Activated B cell treated with CpG ODN at 0.5 μM for 24 hours (primary cell): ENCODE measurements at regions not wholly inside any gene's neighbourhood (a gene's known extent, or its start where the extent isn't known, plus 50 kb on each side); places are given as distances from the start of the nearest gene placed in this dataset.

Source experiments
- ATAC-seq: fragments of 200-7000 bp; cut with Tn5 transposase; one replicate; pipeline ENCODE4 v1.10.0; 2021; ENCODE audit warnings: low read depth, mild to moderate bottlenecking, moderate library complexity
- CTCF ChIA-PET: fragments of 350-600 bp; sonication (Branson Sonifier 250); formaldehyde crosslinking; loops from one replicate; lab custom pipeline; 2021; ENCODE audit warnings: antibody characterized with exemption; lab: Charles Lee
- POLR2A ChIA-PET: fragments of 350-600 bp; sonication (Branson Sonifier 250); formaldehyde crosslinking; loops from one replicate; lab custom pipeline; 2021; ENCODE audit warnings: antibody characterized with exemption; lab: Charles Lee
- DNase-seq: peaks from one replicate; pipeline ENCODE4 v3.0.0; 2022
- H3K27ac Mint-ChIP-seq: one replicate; pipeline ENCODE4 v1.8.0; 2020; ENCODE audit warnings: mixed read lengths
- H3K27me3 Mint-ChIP-seq: one replicate; pipeline ENCODE4 v1.8.0; 2021; ENCODE audit warnings: mixed read lengths
- H3K36me3 Mint-ChIP-seq: one replicate; pipeline ENCODE4 v1.8.0; 2021; ENCODE audit warnings: low read depth, mixed read lengths
- H3K4me1 Mint-ChIP-seq: one replicate; pipeline ENCODE4 v1.8.0; 2021; ENCODE audit warnings: mixed read lengths
- H3K4me3 Mint-ChIP-seq: one replicate; pipeline ENCODE4 v1.8.0; 2020; ENCODE audit warnings: mild to moderate bottlenecking, mixed read lengths
- H3K9me3 Mint-ChIP-seq: one replicate; pipeline ENCODE4 v1.8.0; 2020; ENCODE audit warnings: mixed read lengths
- intact Hi-C: fragments of 100-400 bp; cut with micrococcal nuclease; formaldehyde crosslinking; loops from one replicate; pipeline ENCODE4 v1.15.1; 2024
- TF ChIP-seq, protein P1 (sequence below): fragments of 200-600 bp; IDR thresholded peaks from one replicate; pipeline ENCODE4 v1.8.0; 2022; ENCODE audit warnings: antibody characterized with exemption, mild to moderate bottlenecking

DNA sequence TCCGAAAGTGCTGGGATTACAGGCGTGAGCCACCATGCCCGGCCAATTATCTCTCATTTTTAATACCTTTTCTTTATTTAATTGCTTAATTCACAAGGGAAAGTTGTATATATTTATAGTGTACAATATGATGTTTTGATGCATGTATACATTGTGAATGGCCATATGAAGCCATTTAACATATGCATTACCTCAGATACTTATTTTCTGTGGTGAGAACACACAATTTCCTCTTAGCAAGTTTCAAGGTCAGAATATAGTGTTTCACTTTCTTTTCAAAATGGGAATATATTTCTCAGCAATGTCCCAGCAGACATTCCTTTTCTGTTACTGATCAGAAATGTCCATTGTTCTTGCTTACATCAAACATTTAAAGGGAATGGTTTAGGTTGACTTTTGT is 1596.3 kb downstream of the MAT2B start:
- no peaks in the 10 kb centered on the region for H3K36me3 Mint-ChIP-seq
- ChIA-PET POLR2A (no interaction called here), CTCF (no interaction called here)
- no peaks in the 10 kb centered on the region for H3K27me3 Mint-ChIP-seq
- no peak overlapping the region for H3K27ac Mint-ChIP-seq
- H3K4me1 Mint-ChIP-seq = no peaks in the 10 kb centered on the region
- intact Hi-C loops = no loop called here
- DNase-seq (no peak), ATAC-seq (no peak)
- TF ChIP-seq, protein P1, sequence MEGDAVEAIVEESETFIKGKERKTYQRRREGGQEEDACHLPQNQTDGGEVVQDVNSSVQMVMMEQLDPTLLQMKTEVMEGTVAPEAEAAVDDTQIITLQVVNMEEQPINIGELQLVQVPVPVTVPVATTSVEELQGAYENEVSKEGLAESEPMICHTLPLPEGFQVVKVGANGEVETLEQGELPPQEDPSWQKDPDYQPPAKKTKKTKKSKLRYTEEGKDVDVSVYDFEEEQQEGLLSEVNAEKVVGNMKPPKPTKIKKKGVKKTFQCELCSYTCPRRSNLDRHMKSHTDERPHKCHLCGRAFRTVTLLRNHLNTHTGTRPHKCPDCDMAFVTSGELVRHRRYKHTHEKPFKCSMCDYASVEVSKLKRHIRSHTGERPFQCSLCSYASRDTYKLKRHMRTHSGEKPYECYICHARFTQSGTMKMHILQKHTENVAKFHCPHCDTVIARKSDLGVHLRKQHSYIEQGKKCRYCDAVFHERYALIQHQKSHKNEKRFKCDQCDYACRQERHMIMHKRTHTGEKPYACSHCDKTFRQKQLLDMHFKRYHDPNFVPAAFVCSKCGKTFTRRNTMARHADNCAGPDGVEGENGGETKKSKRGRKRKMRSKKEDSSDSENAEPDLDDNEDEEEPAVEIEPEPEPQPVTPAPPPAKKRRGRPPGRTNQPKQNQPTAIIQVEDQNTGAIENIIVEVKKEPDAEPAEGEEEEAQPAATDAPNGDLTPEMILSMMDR = no peak
- no peak overlapping the region for H3K4me3 Mint-ChIP-seq
- H3K9me3 Mint-ChIP-seq = peaks cover 18% of the 10 kb centered on the region

DNA sequence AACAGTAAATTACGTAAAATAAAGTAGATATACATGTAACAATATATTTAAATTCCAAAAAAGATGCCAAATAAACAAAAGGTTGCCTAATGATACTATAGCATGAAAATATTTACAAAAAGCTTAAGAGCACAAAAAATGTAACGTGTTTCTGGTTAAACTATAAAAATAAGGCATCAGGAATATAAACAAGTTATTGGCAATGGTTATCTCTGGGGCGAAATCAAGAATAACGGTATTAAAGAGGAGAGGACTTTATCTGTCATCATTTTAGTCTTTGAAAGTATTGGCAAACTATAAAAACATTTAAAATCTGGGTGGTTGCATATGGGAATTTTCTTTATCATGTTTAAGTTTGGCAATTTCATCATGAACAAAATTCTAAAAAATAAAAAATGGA is 1599.2 kb downstream of the MAT2B start:
- CTCF ChIA-PET = no interaction called here
- intact Hi-C loops = no loop called here
- TF ChIP-seq, protein P1 = no peak

DNA sequence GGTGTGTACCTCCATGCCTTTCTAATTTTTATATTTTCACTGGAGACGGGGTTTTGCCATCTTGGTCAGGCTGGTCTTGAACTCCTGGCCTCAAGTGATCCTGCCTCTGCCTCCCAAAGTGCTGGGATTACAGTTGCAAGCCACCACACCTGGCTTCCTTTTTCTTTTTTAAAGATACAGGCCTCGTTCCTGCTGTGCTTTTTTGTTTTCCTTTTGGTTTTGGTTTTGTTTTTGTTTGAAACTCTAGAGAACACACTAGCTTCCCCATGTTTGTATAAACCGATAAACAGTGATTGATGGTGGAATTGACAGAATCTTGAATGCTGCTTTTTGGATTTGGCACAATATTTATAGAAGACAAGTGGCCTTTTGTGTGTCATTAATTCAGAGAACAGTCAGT is 1603.4 kb downstream of the MAT2B start:
- POLR2A ChIA-PET = no interaction called here
- TF ChIP-seq, protein P1 = no peak
- no peak for ATAC-seq
- Mint-ChIP-seq H3K4me3 (no peak overlapping the region), H3K27ac (no peak overlapping the region), H3K9me3 (no peaks in the 10 kb centered on the region), H3K4me1 (no peaks in the 10 kb centered on the region), H3K36me3 (no peaks in the 10 kb centered on the region), H3K27me3 (no peaks in the 10 kb centered on the region)
- no peak for DNase-seq
- CTCF ChIA-PET = no interaction called here
- intact Hi-C loops = no loop called here

More for the DNA sequence above, 1599.2 kb downstream of the MAT2B start:
- no peaks in the 10 kb centered on the region for H3K4me1 Mint-ChIP-seq
- POLR2A ChIA-PET = no interaction called here
- H3K27me3 Mint-ChIP-seq = no peaks in the 10 kb centered on the region
- no peak for DNase-seq
- peaks cover 11% of the 10 kb centered on the region for H3K9me3 Mint-ChIP-seq
- H3K27ac Mint-ChIP-seq = no peak overlapping the region
- no peak for ATAC-seq
- H3K4me3 Mint-ChIP-seq = no peak overlapping the region
- no peaks in the 10 kb centered on the region for H3K36me3 Mint-ChIP-seq

DNA sequence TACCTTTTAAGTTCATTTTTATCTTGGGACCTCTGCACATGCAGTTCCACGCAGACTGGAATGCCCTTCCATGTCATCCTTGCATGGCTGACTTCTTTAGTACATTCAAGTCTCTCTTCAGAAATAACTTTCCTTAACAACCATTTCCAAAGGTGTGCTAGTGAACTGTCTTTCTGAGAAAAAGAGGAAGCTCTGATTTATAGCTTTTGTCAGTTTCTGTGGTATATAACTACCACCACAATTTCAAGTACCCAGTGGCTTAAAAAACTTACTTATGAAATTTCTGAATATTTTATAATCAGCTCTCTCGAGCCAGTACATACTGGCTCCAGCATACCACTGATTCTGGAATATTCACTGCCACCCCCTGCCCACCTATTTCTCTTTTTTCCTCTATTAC is 1613.8 kb downstream of the MAT2B start:
- CTCF ChIA-PET = no interaction called here
- Mint-ChIP-seq H3K4me3 (no peak overlapping the region), H3K9me3 (no peaks in the 10 kb centered on the region), H3K27me3 (no peaks in the 10 kb centered on the region), H3K36me3 (no peaks in the 10 kb centered on the region), H3K4me1 (no peaks in the 10 kb centered on the region), H3K27ac (no peak overlapping the region)
- TF ChIP-seq, protein P1 = no peak
- intact Hi-C loops = no loop called here
- DNase-seq = no peak
- POLR2A ChIA-PET = no interaction called here
- no peak for ATAC-seq

DNA sequence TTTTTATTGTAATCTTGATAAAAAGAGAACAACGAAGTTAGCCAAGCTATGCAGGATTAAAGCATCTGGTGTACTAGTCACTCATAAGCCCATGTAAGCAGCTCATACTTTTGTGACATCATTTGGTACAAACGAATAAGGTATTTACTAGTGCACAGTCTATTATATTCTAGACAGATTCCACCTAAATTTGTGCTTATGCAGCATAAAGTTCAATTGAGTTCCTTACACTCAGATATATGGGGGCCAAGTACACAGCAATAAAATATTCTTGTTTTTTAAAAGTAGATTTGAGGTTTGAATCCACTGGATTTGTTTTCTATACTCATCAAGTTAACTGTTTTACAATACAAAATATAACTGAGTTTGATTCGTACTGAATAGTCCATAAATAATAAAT is 1621.2 kb downstream of the MAT2B start:
- no peaks in the 10 kb centered on the region for H3K27me3 Mint-ChIP-seq
- ChIA-PET CTCF (no interaction called here), POLR2A (no interaction called here)
- intact Hi-C loops = no loop called here
- ATAC-seq = no peak
- TF ChIP-seq, protein P1 = no peak
- DNase-seq = no peak
- no peaks in the 10 kb centered on the region for H3K4me1 Mint-ChIP-seq
- no peaks in the 10 kb centered on the region for H3K36me3 Mint-ChIP-seq
- no peaks in the 10 kb centered on the region for H3K9me3 Mint-ChIP-seq
- H3K27ac Mint-ChIP-seq = no peak overlapping the region
- H3K4me3 Mint-ChIP-seq = no peak overlapping the region
